CD14-positive monocyte (primary cell): ENCODE measurements at regions not wholly inside any gene's neighbourhood (a gene's known extent, or its start where the extent isn't known, plus 50 kb on each side); places are given as distances from the start of the nearest gene placed in this dataset.

Experiments
- DNase-seq, 3 donors: peaks; one replicate each; pipeline ENCODE4 v3.0.0-alpha.2; 2011 to 2022
- H2AFZ ChIP-seq: 2 replicates; pipeline ENCODE4 v1.6.0; 2012; ENCODE audit warnings: mild to moderate bottlenecking, low read depth, low read length, inconsistent platforms; ENCODE audit not compliant: insufficient read depth, poor library complexity, severe bottlenecking
- H3K27ac ChIP-seq, 2 donors: 1 replicate in 1 of 2; 2 replicates in 1 of 2; pipeline ENCODE4 v1.5.1; 2012 to 2013; ENCODE audit warnings: low read length in 2 of 2, control low read depth in 1 of 2, inconsistent platforms in 1 of 2, low read depth in 1 of 2, mild to moderate bottlenecking in 1 of 2
- H3K27me3 ChIP-seq, 2 donors: one replicate each; pipeline versions ENCODE4 v1.6.0 to v1.6.1; 2011 to 2013; ENCODE audit warnings: low read length in 2 of 2; ENCODE audit not compliant: control insufficient read depth in 2 of 2, insufficient read depth in 2 of 2
- H3K36me3 ChIP-seq, 2 donors: replicated peaks in 1 of 2; 1 replicate in 1 of 2; 2 replicates in 1 of 2; pipeline versions ENCODE4 v1.5.1 to v1.6.1; 2012 to 2013; ENCODE audit warnings: low read length in 2 of 2, control low read depth in 1 of 2, inconsistent platforms in 1 of 2, mild to moderate bottlenecking in 1 of 2; ENCODE audit not compliant: insufficient read depth in 2 of 2, control insufficient read depth in 1 of 2
- H3K4me1 ChIP-seq, 2 donors: 1 replicate in 1 of 2; 2 replicates in 1 of 2; pipeline versions ENCODE4 v1.5.1 to v1.6.1; 2012 to 2013; ENCODE audit warnings: low read length in 2 of 2, control low read depth in 1 of 2, inconsistent platforms in 1 of 2, mild to moderate bottlenecking in 1 of 2, moderate library complexity in 1 of 2; ENCODE audit not compliant: insufficient read depth in 2 of 2, control insufficient read depth in 1 of 2
- H3K4me2 ChIP-seq: replicated peaks from 2 replicates; pipeline ENCODE3; 2012; ENCODE audit warnings: low read length, moderate library complexity, mild to moderate bottlenecking; ENCODE audit not compliant: poor library complexity, severe bottlenecking; ENCODE audit errors: extremely low read depth
- H3K4me3 ChIP-seq, 3 experiments: fragments of 200-600 bp in 1 of 3; sonication (generic) in 1 of 3; replicated peaks in 1 of 3; 1 replicate in 2 of 3; 2 replicates in 1 of 3; pipeline ENCODE4 v1.5.1; 2011 to 2013; ENCODE audit warnings: low read length in 3 of 3, mild to moderate bottlenecking in 3 of 3, control low read depth in 2 of 3, low read depth in 2 of 3, inconsistent platforms in 1 of 3, moderate library complexity in 1 of 3
- H3K79me2 ChIP-seq: 2 replicates; pipeline ENCODE4 v1.6.0; 2012; ENCODE audit warnings: mild to moderate bottlenecking, control low read depth, inconsistent platforms, low read length, moderate library complexity; ENCODE audit not compliant: insufficient read depth
- H3K9ac ChIP-seq: 2 replicates; pipeline ENCODE4 v1.6.0; 2017; ENCODE audit warnings: low read length, mild to moderate bottlenecking; ENCODE audit not compliant: insufficient read depth, poor library complexity, severe bottlenecking
- H3K9me3 ChIP-seq, 2 donors: replicated peaks in 1 of 2; 1 replicate in 1 of 2; 2 replicates in 1 of 2; pipeline versions ENCODE4 v1.5.1 to v1.6.1; 2012 to 2013; ENCODE audit warnings: low read length in 2 of 2, control low read depth in 1 of 2; ENCODE audit not compliant: control insufficient read depth in 1 of 2, insufficient read depth in 1 of 2
- H4K20me1 ChIP-seq: 2 replicates; pipeline ENCODE4 v1.6.0; 2012; ENCODE audit warnings: mild to moderate bottlenecking, low read length, control low read depth, moderate library complexity; ENCODE audit not compliant: insufficient read depth
- H3K27ac Mint-ChIP-seq, 7 donors: one replicate each; pipeline ENCODE4 v1.8.0; 2020; ENCODE audit warnings: mild to moderate bottlenecking in 7 of 7, mixed read lengths in 7 of 7, moderate library complexity in 6 of 7, inconsistent platforms in 2 of 7
- H3K27me3 Mint-ChIP-seq, 3 donors: one replicate each; pipeline ENCODE4 v1.8.0; 2021 to 2022; ENCODE audit warnings: low read depth in 3 of 3, mild to moderate bottlenecking in 3 of 3, mixed read lengths in 3 of 3, moderate library complexity in 3 of 3, inconsistent platforms in 1 of 3
- H3K36me3 Mint-ChIP-seq, 2 donors: one replicate each; pipeline ENCODE4 v1.8.0; 2020; ENCODE audit warnings: mixed read lengths in 2 of 2, inconsistent platforms in 1 of 2, mild to moderate bottlenecking in 1 of 2
- H3K4me1 Mint-ChIP-seq: one replicate; pipeline ENCODE4 v1.8.0; 2020; ENCODE audit warnings: mild to moderate bottlenecking, mixed read lengths
- H3K4me3 Mint-ChIP-seq, 2 donors: one replicate each; pipeline ENCODE4 v1.8.0; 2020; ENCODE audit warnings: mild to moderate bottlenecking in 2 of 2, mixed read lengths in 2 of 2, moderate library complexity in 1 of 2
- H3K9me3 Mint-ChIP-seq, 7 donors: one replicate each; pipeline ENCODE4 v1.8.0; 2020 to 2022; ENCODE audit warnings: mixed read lengths in 7 of 7, mild to moderate bottlenecking in 6 of 7, moderate library complexity in 6 of 7, inconsistent platforms in 2 of 7
- CTCF ChIP-seq: fragments of 200-600 bp; IDR thresholded peaks from one replicate; pipeline ENCODE4 v1.8.0; 2022; ENCODE audit warnings: antibody characterized with exemption, mild to moderate bottlenecking
- WGBS: methylation state at CpG from one replicate; pipeline ENCODE4 v1.1.5; 2013; ENCODE audit warnings: missing lambda C conversion rate; ENCODE audit not compliant: insufficient coverage; 5-methylcytosine and 5-hydroxymethylcytosine counted together
- intact Hi-C, 2 donors: fragments of 100-400 bp; cut with micrococcal nuclease; formaldehyde crosslinking; loops; one replicate each; pipeline versions ENCODE4 v1.15.0 to v1.15.1; 2023

GRCh38 chr1:94734963-94735901, 84.9 kb upstream of the SLC44A3 start:
- Histone ChIP-seq H4K20me1 (no peaks in the 10 kb centered on the region), H3K36me3 (no peaks in the 10 kb centered on the region), H3K4me1 (peaks cover 27 to 32% of the 10 kb centered on the region in 2 donors), H3K9me3 (no peaks in the 10 kb centered on the region), H3K9ac (peak overlapping the region; percentile 6), H3K27ac (peak overlapping the region; percentile 8 to 45), H3K4me2 (peak overlapping the region; percentile 48), H2AFZ (peak overlapping the region; percentile 79), H3K79me2 (no peaks in the 10 kb centered on the region), H3K4me3 (peak overlapping the region in 1 of 3 experiments; percentile 38), H3K27me3 (no peaks in the 10 kb centered on the region)
- H3K4me3 Mint-ChIP-seq: peak overlapping the region; percentile 28 to 70
- intact Hi-C loops: no loop called here
- H3K9me3 Mint-ChIP-seq: peaks cover 0 to 2% (median 0%) of the 10 kb centered on the region in 7 donors
- peaks cover 41% of the 10 kb centered on the region for H3K4me1 Mint-ChIP-seq
- 50% methylated on average over 14 of the region's 20 CpGs for WGBS
- H3K27ac Mint-ChIP-seq: peak overlapping the region in 4 of 7 donors; percentile 10 to 63 (median 30)
- DNase-seq: no peak
- no peaks in the 10 kb centered on the region for H3K36me3 Mint-ChIP-seq
- no peak for TF ChIP-seq CTCF
- no peaks in the 10 kb centered on the region for H3K27me3 Mint-ChIP-seq

GRCh38 chr1:94731891-94732290, 88.3 kb upstream of the SLC44A3 start:
- peaks cover 0 to 2% (median 0%) of the 10 kb centered on the region in 7 donors for H3K9me3 Mint-ChIP-seq
- no peaks in the 10 kb centered on the region for H4K20me1 ChIP-seq
- no peaks in the 10 kb centered on the region for H3K27me3 ChIP-seq
- H3K4me3 Mint-ChIP-seq: no peak overlapping the region
- intact Hi-C loops: no loop called here
- H3K4me3 ChIP-seq: no peak overlapping the region
- no peaks in the 10 kb centered on the region for H3K36me3 Mint-ChIP-seq
- TF ChIP-seq CTCF: no peak
- H3K27ac ChIP-seq: no peak overlapping the region
- H2AFZ ChIP-seq: no peak overlapping the region
- H3K79me2 ChIP-seq: no peaks in the 10 kb centered on the region
- no peak for DNase-seq
- no CpG with 5 or more reads among the region's 1 CpG for WGBS
- H3K9me3 ChIP-seq: no peaks in the 10 kb centered on the region
- H3K4me2 ChIP-seq: no peak overlapping the region
- no peaks in the 10 kb centered on the region for H3K36me3 ChIP-seq
- peaks cover 27% of the 10 kb centered on the region for H3K4me1 Mint-ChIP-seq
- no peak overlapping the region for H3K27ac Mint-ChIP-seq
- H3K4me1 ChIP-seq: peaks cover 13 to 17% of the 10 kb centered on the region in 2 donors
- no peaks in the 10 kb centered on the region for H3K27me3 Mint-ChIP-seq
- no peak overlapping the region for H3K9ac ChIP-seq
